ENCODE measurements at regions not wholly inside any gene's neighbourhood (a gene's known extent, or its start where the extent isn't known, plus 50 kb on each side); places are given as distances from the start of the nearest gene placed in this dataset.

GRCh38 chrX:113133316-113133715 is 292.7 kb upstream of the AMOT start:
- Histone ChIP-seq H2AK5ac (ENCODE audit: low read depth, low read length) (no peak overlapping the region), H4K91ac (replicated peaks; ENCODE audit: insufficient read length, low read length) (no peak overlapping the region), H3K14ac (ENCODE audit: insufficient read length) (no peak overlapping the region), H3K27ac (ENCODE audit: low read depth, low read length) (no peak overlapping the region), H4K5ac (ENCODE audit: insufficient read length, low read depth, low read length) (no peak overlapping the region), H4K8ac (ENCODE audit: extremely low read depth, insufficient read depth, low read length) (no peak overlapping the region), H4K20me1 (replicated peaks in 1 of 2; ENCODE audit: control insufficient read depth in 1 of 2, insufficient read depth in 2 of 2, low read length in 2 of 2) (no peaks in the 10 kb centered on the region), H3K23me2 (ENCODE audit: low read depth, low read length) (no peaks in the 10 kb centered on the region), H3K79me1 (ENCODE audit: low read depth, low read length) (no peaks in the 10 kb centered on the region), H2AFZ (ENCODE audit: low read length) (no peak overlapping the region), H2BK20ac (ENCODE audit: low read length) (no peak overlapping the region), H3K36me3 (ENCODE audit: control insufficient read depth in 2 of 4, insufficient read depth in 4 of 4, low read length in 3 of 4) (no peaks in the 10 kb centered on the region), H2BK120ac (replicated peaks; ENCODE audit: low read depth, low read length) (no peak overlapping the region), H3K9ac (replicated peaks in 1 of 4; ENCODE audit: extremely low read depth in 1 of 4, low read depth in 3 of 4, low read length in 3 of 4) (no peak overlapping the region), H3K4me1 (replicated peaks in 1 of 4; ENCODE audit: control insufficient read depth in 3 of 4, insufficient read depth in 4 of 4, low read length in 3 of 4) (peaks cover 0 to 10% (median 0%) of the 10 kb centered on the region in 4 experiments; a peak in 2 of 7 replicates), H3K4ac (replicated peaks; ENCODE audit: insufficient read length, low read depth, low read length) (no peak overlapping the region), H3K9me3 (ENCODE audit: insufficient read depth in 2 of 2, low read depth in 1 of 2, low read length in 1 of 2) (no peaks in the 10 kb centered on the region), H2BK15ac (ENCODE audit: low read length) (no peak overlapping the region), H2BK5ac (ENCODE audit: low read depth, low read length) (no peak overlapping the region), H3K4me2 (ENCODE audit: insufficient read depth in 1 of 2, low read depth in 2 of 2, low read length in 2 of 2) (no peak overlapping the region), H3K18ac (ENCODE audit: extremely low read depth, low read length) (no peak overlapping the region), H2BK12ac (ENCODE audit: low read depth, low read length) (no peak overlapping the region), H3K27me3 (replicated peaks in 1 of 4; ENCODE audit: control insufficient read depth in 3 of 4, extremely low read depth in 1 of 4, insufficient read depth in 3 of 4, low read length in 3 of 4) (no peaks in the 10 kb centered on the region), H3K79me2 (ENCODE audit: control insufficient read depth in 1 of 2, insufficient read depth in 2 of 2, low read length in 2 of 2) (no peaks in the 10 kb centered on the region), H3K4me3 (ENCODE audit: extremely low read depth in 1 of 4, insufficient read depth in 2 of 4, low read depth in 3 of 4, low read length in 4 of 4) (no peak overlapping the region), H3K23ac (ENCODE audit: insufficient read length) (no peak overlapping the region), H3K56ac (replicated peaks; ENCODE audit: insufficient read length, low read depth, low read length) (no peak overlapping the region)
- WGBS, 2 experiments (ENCODE audit: extremely low coverage in 1 of 2, insufficient coverage in 1 of 2, insufficient read length in 1 of 2, insufficient replicate concordance in 2 of 2, low coverage in 1 of 2, low lambda C conversion rate in 2 of 2, missing lambda C conversion rate in 1 of 2), result 88% methylated on average over 1 of the region's 1 CpG; no CpG with 5 or more reads in 1 of the 2 experiments
- CTCF ChIA-PET (ENCODE audit: partially characterized antibody), result interaction anchor here (0.7 kb wide), 1 partner anchor 34 kb away, joined by 3 read pairs; no protein-coding TSS in a partner anchor
- TF ChIP-seq BRCA1 (IDR thresholded peaks at IDR 0.05; ENCODE audit: low read depth, low read length) (no peak), SAP30 (IDR thresholded peaks at IDR 0.05; ENCODE audit: insufficient read depth, insufficient replicate concordance, low read length) (no peak), NRF1 (IDR thresholded peaks at IDR 0.05; ENCODE audit: low read depth, low read length) (no peak)
- POLR2A ChIA-PET (ENCODE audit: partially characterized antibody), result interaction anchor here (0.8 kb wide), 1 partner anchor 8 kb away, joined by 3 read pairs; no protein-coding TSS in a partner anchor
- FAIRE-seq (no peak), DNase-seq (ENCODE audit: low read depth in 1 of 2, low spot score in 2 of 2) (no peak)
